Suprapubic skin (tissue), 4 donors: ENCODE measurements at regions not wholly inside any gene's neighbourhood (a gene's known extent, or its start where the extent isn't known, plus 50 kb on each side); places are given as distances from the start of the nearest gene placed in this dataset.

Experiments
- DNase-seq, 2 donors: peaks; one replicate each; pipeline ENCODE4 v3.0.0-alpha.2; 2019; ENCODE audit warnings: low spot score in 2 of 2
- H3K27ac ChIP-seq: fragments of 200-600 bp; sonication (generic); one replicate; pipeline ENCODE4 v1.5.1; 2019
- H3K27me3 ChIP-seq: fragments of 200-600 bp; sonication (generic); one replicate; pipeline ENCODE4 v1.5.1; 2019
- H3K36me3 ChIP-seq: fragments of 200-600 bp; sonication (generic); one replicate; pipeline ENCODE4 v1.5.1; 2019
- H3K4me1 ChIP-seq: fragments of 200-600 bp; sonication (generic); one replicate; pipeline ENCODE4 v1.5.1; 2019
- H3K4me3 ChIP-seq: fragments of 200-600 bp; sonication (generic); one replicate; pipeline ENCODE4 v1.5.1; 2019; ENCODE audit warnings: mild to moderate bottlenecking
- H3K9me3 ChIP-seq: fragments of 200-600 bp; sonication (generic); one replicate; pipeline ENCODE4 v1.5.1; 2019
- EP300 ChIP-seq: sonication (generic); formaldehyde crosslinking; IDR thresholded peaks from one replicate; pipeline ENCODE4 v1.6.1; 2017; ENCODE audit warnings: antibody characterized with exemption
- POLR2A ChIP-seq, 2 donors: fragments of 450-650 bp; IDR thresholded peaks; one replicate each; pipeline ENCODE4 v1.6.1; 2017; ENCODE audit warnings: antibody characterized with exemption in 2 of 2, mild to moderate bottlenecking in 2 of 2, moderate library complexity in 2 of 2
- POLR2AphosphoS5 ChIP-seq, 3 donors: sonication (generic); formaldehyde crosslinking; IDR thresholded peaks; one replicate each; pipeline ENCODE4 v1.6.1; 2017; ENCODE audit warnings: antibody characterized with exemption in 3 of 3
- WGBS: methylation state at CpG from one replicate; pipeline ENCODE4 v1.1.5; 2018; 5-methylcytosine and 5-hydroxymethylcytosine counted together
- TF ChIP-seq, protein P1 (sequence below), 2 donors: fragments of 200-600 bp in 1 of 2; fragments of 450-650 bp in 1 of 2; sonication (generic) in 1 of 2; IDR thresholded peaks; one replicate each; pipeline ENCODE4 v1.5.1; 2016 to 2019; ENCODE audit warnings: antibody characterized with exemption in 2 of 2, mild to moderate bottlenecking in 1 of 2, moderate library complexity in 1 of 2

DNA sequence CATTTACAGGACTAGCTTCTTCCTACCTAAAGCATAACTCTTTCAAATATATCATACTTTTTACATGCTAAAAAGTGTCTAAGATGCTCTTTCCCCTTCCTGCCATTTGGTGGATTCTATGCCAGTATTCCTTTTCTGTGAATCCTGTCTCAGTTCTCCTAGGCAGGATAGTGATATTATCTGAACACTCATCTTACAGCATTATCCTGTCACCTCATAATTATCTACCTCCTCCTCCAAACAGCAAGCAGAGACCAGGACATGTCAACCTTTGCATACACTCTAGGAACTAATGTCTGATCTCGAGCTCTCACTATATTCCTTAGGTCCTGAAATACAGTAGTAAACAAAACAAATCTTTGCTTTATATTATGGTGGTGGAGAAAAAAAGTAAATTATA, 275.5 kb downstream of the FAM181B start:
- no peak for DNase-seq
- Histone ChIP-seq H3K4me1 (no peaks in the 10 kb centered on the region), H3K36me3 (no peaks in the 10 kb centered on the region), H3K4me3 (no peak overlapping the region), H3K27ac (no peak overlapping the region), H3K9me3 (no peaks in the 10 kb centered on the region), H3K27me3 (no peaks in the 10 kb centered on the region)
- WGBS = 74% methylated on average over 1 of the region's 1 CpG
- TF ChIP-seq, protein P1, sequence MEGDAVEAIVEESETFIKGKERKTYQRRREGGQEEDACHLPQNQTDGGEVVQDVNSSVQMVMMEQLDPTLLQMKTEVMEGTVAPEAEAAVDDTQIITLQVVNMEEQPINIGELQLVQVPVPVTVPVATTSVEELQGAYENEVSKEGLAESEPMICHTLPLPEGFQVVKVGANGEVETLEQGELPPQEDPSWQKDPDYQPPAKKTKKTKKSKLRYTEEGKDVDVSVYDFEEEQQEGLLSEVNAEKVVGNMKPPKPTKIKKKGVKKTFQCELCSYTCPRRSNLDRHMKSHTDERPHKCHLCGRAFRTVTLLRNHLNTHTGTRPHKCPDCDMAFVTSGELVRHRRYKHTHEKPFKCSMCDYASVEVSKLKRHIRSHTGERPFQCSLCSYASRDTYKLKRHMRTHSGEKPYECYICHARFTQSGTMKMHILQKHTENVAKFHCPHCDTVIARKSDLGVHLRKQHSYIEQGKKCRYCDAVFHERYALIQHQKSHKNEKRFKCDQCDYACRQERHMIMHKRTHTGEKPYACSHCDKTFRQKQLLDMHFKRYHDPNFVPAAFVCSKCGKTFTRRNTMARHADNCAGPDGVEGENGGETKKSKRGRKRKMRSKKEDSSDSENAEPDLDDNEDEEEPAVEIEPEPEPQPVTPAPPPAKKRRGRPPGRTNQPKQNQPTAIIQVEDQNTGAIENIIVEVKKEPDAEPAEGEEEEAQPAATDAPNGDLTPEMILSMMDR (IDR thresholded peaks at IDR 0.05) = no peak
- TF ChIP-seq POLR2AphosphoS5 (IDR thresholded peaks at IDR 0.05) (no peak), POLR2A (IDR thresholded peaks at IDR 0.05) (no peak), EP300 (no peak)

DNA sequence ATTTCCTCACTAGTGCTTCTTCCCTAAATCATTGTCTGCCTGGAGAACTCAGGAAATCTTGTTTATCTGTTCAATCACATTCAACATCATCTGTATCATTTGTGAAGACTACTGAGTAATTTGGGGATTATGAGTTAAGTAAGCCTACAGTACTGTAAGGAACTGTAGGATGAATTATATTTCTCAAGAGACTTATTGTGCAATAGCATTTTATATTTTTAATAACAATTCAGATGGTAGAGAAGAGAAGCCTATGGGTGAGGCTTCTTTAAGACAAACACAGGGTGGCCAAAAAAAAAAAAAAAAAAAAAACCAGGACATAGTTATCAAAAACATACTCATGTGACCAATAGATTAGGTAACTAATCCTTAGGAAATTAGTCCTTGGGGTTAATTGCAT, 282.7 kb downstream of the FAM181B start:
- DNase-seq = no peak
- H3K9me3 ChIP-seq = no peaks in the 10 kb centered on the region
- no peak overlapping the region for H3K4me3 ChIP-seq
- no peak for TF ChIP-seq POLR2AphosphoS5 (IDR thresholded peaks at IDR 0.05)
- TF ChIP-seq POLR2A (IDR thresholded peaks at IDR 0.05) = no peak
- TF ChIP-seq, protein P1 (IDR thresholded peaks at IDR 0.05) = no peak
- no peak for TF ChIP-seq EP300
- H3K27me3 ChIP-seq = no peaks in the 10 kb centered on the region
- H3K4me1 ChIP-seq = no peaks in the 10 kb centered on the region
- H3K27ac ChIP-seq = no peak overlapping the region
- no peaks in the 10 kb centered on the region for H3K36me3 ChIP-seq

DNA sequence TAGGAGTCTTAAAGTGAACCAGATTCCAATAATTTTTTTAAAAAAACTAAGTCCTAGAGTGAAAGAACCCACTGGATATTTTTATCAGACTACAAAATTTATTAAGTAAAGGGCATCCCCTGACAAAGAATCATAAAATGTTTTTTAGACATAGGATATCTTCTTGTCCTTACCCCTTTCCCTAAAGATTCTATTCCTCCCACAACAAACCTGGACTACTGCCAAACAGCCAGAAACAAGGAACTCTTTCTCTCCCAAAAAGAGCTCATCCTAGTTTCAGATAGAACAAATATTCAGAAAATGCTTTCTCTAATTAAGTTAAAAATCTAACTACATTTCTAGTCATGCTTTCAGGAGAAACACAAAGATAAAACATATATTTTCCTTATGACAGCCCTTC, 327.1 kb downstream of the FAM181B start:
- TF ChIP-seq POLR2AphosphoS5 (IDR thresholded peaks at IDR 0.05) = no peak
- TF ChIP-seq POLR2A (IDR thresholded peaks at IDR 0.05) = no peak
- no peak for TF ChIP-seq EP300

DNA sequence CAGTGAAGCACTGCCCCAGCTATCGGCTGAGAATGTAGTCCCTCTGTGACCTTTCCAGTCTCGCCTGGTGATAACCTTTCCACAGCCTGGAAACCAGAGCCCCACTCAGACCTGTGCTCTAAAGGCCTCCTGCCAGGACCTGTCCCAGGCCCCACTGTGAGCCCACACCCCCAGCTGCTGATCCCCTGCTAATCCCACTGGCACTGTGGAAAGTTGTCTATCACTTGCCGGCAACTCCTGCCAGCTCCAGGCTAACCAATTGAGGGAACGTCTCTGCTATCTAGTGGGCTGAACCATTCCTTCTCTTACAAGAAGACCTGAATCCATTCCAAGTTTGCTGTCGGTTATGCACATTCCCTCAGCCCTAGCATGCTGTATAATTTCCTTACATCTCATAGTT, 328.2 kb downstream of the FAM181B start:
- H3K27me3 ChIP-seq = no peaks in the 10 kb centered on the region
- H3K36me3 ChIP-seq = no peaks in the 10 kb centered on the region
- no peaks in the 10 kb centered on the region for H3K4me1 ChIP-seq
- no peak overlapping the region for H3K27ac ChIP-seq
- H3K4me3 ChIP-seq = no peak overlapping the region
- TF ChIP-seq, protein P1 (IDR thresholded peaks at IDR 0.05) = no peak
- no peak for TF ChIP-seq EP300
- no peak for TF ChIP-seq POLR2A (IDR thresholded peaks at IDR 0.05)
- TF ChIP-seq POLR2AphosphoS5 (IDR thresholded peaks at IDR 0.05) = no peak
- WGBS = 42% methylated on average over 5 of the region's 5 CpGs
- DNase-seq = no peak
- no peaks in the 10 kb centered on the region for H3K9me3 ChIP-seq

More for the DNA sequence above, 327.1 kb downstream of the FAM181B start:
- Histone ChIP-seq H3K4me3 (no peak overlapping the region), H3K27me3 (no peaks in the 10 kb centered on the region), H3K27ac (no peak overlapping the region), H3K9me3 (no peaks in the 10 kb centered on the region), H3K4me1 (no peaks in the 10 kb centered on the region), H3K36me3 (no peaks in the 10 kb centered on the region)
- DNase-seq = no peak

DNA sequence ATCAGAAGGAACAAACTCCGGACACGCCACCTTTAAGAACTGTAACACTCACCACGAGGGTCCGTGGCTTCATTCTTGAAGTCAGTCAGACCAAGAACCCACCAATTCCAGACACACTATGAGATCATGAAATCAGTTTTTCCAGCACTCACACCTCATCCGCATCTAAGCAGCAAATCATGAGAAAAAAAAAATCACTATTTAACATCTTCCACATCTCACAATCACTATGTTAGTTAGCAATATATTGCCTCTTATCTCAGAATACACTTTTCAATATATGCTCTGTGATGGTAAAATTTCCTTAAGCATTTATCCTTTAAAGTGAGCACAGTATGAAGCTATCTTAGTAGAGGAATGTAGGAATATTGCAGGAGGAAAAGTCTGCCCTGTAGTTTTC, 328.7 kb downstream of the FAM181B start:
- Histone ChIP-seq H3K4me3 (no peak overlapping the region), H3K27ac (no peak overlapping the region), H3K9me3 (no peaks in the 10 kb centered on the region), H3K36me3 (no peaks in the 10 kb centered on the region), H3K4me1 (no peaks in the 10 kb centered on the region), H3K27me3 (no peaks in the 10 kb centered on the region)
- 93% methylated on average over 5 of the region's 5 CpGs for WGBS
- TF ChIP-seq POLR2A (IDR thresholded peaks at IDR 0.05) (no peak), EP300 (no peak)
- TF ChIP-seq, protein P1 (IDR thresholded peaks at IDR 0.05) = no peak
- no peak for DNase-seq

DNA sequence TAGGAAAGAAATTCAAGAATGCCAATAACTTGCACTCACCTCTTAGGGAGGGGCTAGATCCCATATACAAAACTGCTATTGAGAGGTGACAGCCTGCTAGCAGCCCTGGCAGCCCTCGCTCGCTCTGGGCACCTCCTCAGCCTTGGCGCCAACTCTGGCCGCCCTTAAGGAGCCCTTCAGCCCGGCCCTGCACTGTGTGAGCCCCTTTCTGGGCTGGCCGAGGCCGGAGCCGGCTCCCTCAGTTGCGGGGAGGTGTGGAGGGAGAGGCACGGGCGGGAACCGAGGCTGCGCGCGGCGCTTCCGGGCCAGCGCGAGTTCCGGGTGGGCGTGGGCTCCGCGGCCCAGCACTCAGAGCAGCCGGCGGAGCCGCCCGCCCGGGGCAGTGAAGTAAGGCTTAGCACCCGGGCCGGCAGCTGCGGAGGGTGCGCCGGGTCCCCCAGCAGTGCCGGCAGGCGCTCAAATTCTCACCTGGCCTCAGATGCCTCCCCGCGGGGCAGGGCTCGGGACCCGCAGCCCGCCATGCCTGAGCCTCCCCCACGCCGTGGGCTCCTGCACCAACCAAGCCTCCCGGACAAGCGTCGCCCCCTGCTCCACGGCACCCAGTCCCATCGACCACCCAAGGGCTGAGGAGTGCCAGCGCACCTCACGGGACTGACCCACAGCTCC, 329.9 kb downstream of the FAM181B start:
- Histone ChIP-seq H3K27ac (no peak overlapping the region), H3K4me3 (no peak overlapping the region)

More for the DNA sequence above, 329.9 kb downstream of the FAM181B start:
- Histone ChIP-seq H3K36me3 (no peaks in the 10 kb centered on the region), H3K4me1 (no peaks in the 10 kb centered on the region), H3K9me3 (no peaks in the 10 kb centered on the region), H3K27me3 (no peaks in the 10 kb centered on the region)
- WGBS = 93% methylated on average over 4 of the region's 49 CpGs
- TF ChIP-seq POLR2AphosphoS5 (IDR thresholded peaks at IDR 0.05) (no peak), POLR2A (IDR thresholded peaks at IDR 0.05) (no peak), EP300 (no peak)
- TF ChIP-seq, protein P1 (IDR thresholded peaks at IDR 0.05) = no peak
- DNase-seq = no peak
